GM13976 (cell line): ENCODE measurements at regions not wholly inside any gene's neighbourhood (a gene's known extent, or its start where the extent isn't known, plus 50 kb on each side); places are given as distances from the start of the nearest gene placed in this dataset.

Source experiments
- DNase-seq: peaks from one replicate; pipeline ENCODE4 v3.0.0; 2012; ENCODE audit warnings: low spot score
- in situ Hi-C: fragments of 300-500 bp; cut with MboI; formaldehyde crosslinking; loops from one replicate; pipeline ENCODE4 v1.12.0; 2022; ENCODE audit warnings: low sequenced_read_pairs, mixed read lengths, inconsistent platforms; ENCODE audit not compliant: unreplicated experiment
- TF ChIP-seq, protein P1 (sequence below): IDR thresholded peaks from 2 replicates; pipeline ENCODE4 v1.5.1; 2012; ENCODE audit warnings: borderline replicate concordance, mild to moderate bottlenecking; ENCODE audit not compliant: insufficient read depth; ENCODE audit errors: extremely low read depth, missing control alignments, control extremely low read depth

DNA sequence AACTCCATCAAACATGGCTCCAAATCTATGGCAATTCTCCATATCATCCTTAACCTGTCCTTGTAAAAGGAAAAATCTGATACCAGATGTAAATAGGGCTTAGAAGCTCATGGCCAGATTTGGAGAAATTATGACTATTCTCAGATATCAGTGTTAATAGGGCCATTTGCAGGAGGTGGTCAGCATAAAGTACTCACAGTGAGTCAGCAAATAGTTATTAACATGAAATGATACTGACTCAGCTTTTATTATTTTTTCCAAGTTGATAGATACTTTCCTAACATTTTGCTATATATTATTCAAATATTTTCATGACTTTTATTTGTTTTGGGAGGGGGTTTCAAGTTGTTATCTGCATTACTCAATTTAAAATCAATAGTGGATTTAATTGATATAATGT, 255.8 kb downstream of the MFSD1 start:
- TF ChIP-seq, protein P1, sequence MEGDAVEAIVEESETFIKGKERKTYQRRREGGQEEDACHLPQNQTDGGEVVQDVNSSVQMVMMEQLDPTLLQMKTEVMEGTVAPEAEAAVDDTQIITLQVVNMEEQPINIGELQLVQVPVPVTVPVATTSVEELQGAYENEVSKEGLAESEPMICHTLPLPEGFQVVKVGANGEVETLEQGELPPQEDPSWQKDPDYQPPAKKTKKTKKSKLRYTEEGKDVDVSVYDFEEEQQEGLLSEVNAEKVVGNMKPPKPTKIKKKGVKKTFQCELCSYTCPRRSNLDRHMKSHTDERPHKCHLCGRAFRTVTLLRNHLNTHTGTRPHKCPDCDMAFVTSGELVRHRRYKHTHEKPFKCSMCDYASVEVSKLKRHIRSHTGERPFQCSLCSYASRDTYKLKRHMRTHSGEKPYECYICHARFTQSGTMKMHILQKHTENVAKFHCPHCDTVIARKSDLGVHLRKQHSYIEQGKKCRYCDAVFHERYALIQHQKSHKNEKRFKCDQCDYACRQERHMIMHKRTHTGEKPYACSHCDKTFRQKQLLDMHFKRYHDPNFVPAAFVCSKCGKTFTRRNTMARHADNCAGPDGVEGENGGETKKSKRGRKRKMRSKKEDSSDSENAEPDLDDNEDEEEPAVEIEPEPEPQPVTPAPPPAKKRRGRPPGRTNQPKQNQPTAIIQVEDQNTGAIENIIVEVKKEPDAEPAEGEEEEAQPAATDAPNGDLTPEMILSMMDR: no peak
- in situ Hi-C loops: no loop called here
- DNase-seq: no peak

DNA sequence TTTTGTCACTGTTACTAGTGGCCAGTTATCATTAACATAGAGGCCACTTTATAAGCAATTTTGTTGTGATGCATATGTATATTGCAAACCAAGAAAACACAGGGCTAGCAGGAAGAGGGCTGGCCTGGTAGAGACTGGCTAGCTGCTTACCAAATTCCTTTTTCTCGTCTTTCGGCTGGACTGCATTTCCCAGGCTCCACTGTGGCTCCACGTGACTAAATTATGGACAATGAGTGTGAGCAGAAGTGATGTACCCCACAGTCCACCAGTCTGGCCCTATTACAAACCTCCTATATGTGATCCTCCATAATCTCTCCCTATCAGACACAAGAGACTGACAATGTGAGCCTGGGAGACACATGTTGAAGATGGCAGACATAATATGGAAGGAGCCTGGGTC, 257.0 kb downstream of the MFSD1 start:
- in situ Hi-C loops: no loop called here
- DNase-seq: no peak
- TF ChIP-seq, protein P1: no peak

DNA sequence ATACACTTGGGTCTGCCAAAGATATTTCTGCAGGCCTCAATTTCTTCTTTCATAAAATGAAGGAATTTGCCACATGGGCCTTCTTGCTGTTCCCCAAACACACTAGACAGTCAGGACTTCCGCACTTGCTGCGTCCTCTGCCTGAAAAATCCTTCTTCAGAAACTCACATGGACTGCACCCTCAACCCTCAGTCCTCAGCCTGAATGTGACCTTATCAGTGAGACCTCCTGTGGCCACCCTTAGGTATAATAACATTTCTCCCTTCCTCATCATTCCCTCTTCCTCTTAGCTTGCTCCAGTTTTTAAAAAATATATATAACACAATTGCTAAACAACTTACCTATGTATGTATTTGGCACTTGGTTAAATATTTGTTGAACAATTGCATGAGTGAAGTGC, 257.5 kb downstream of the MFSD1 start:
- DNase-seq: no peak
- in situ Hi-C loops: no loop called here
- TF ChIP-seq, protein P1: no peak

DNA sequence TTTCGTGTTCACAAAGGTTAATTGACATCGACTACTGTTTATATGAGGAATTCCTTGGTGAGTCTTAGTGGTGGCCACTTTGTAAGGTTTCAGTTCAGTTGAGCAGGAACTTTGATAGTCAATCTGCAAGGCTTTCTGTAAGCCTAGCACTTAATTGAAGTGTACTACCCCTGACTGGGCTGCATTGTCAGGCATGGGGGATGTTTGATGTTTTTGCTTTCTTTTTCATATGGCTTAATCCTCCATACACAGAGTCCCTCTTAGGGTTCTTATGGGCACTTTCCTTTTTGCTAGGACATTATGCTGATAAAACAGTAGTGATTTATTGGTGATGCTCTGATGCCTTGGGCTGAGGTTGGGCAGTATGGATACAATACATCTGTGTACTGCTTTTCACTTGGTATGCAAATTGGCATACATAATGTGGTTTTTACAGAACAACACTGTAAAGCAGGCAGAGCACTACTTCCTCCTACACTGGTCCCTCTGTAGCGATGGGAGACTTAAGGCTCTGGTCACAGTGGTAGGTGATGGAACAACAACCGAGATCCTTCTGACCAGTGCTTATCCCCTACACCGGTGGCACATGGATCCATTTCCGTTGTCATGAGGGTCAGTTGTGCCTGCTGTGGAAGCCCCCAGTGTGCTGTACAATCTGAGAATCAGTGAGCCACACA, 261.0 kb downstream of the MFSD1 start:
- DNase-seq: no peak
- TF ChIP-seq, protein P1: no peak
- in situ Hi-C loops: no loop called here

DNA sequence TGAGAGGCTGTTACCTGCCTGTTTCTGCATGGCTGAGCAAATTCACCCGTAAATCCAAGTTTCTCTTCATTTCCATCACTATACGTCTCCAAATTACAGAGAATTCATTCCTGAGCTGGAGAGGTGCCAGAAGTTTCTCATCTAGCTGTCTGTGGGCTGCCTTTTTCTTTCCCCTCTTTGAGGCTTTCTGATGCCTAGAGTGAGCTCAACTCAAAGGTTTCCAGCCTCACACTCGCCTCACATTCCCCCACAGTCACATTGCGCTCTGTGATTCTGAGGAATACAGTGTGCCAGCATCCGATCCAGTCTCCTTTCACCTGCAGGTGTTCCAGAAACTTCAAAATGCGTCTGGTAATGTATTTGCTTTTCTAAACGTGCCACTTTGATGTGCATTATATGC, 267.2 kb downstream of the MFSD1 start, which contains the start of gene IQCJ:
TSS of gene IQCJ (plus strand) at position 229 of the 400 bp plus-strand sequence.
- in situ Hi-C loops: no loop called here
- TF ChIP-seq, protein P1: no peak
- no peak for DNase-seq

DNA sequence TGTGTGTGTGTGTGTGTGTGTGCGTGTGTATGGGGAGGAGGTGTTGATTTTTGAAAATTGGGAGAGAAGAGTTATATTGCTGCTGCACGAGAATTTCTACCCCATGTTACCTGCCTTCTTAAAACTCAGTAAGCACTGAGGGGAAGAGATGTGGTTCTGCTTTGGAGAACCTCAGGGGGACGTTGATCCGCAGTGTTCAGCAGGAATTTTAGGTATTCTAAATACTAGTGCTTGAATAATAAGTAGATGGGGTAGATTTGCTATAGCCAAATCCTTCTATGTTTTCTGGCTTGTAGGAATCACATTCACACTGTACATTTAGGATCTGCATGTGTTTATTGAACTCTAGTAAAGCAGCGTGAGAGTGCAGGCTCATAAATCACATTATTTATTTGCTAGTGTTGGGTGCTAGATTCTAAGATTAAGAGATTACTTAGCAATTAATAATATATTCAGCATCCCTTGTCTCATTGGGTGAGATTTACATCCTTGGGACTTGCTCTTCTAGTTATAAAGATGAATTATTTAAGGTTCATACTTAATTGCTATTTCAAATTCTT, 268.1 kb downstream of the MFSD1 start:
- DNase-seq: no peak
- in situ Hi-C loops: no loop called here
- TF ChIP-seq, protein P1: no peak
